Mesenchymal stem cell (in vitro differentiated cells and primary cell): ENCODE measurements at regions not wholly inside any gene's neighbourhood (a gene's known extent, or its start where the extent isn't known, plus 50 kb on each side); places are given as distances from the start of the nearest gene placed in this dataset.

Source experiments
- DNase-seq: peaks from one replicate; pipeline ENCODE4 v3.0.0-alpha.2; 2013
- H2AFZ ChIP-seq: one replicate; pipeline ENCODE4 v1.6.1; 2013; ENCODE audit warnings: low read depth, mild to moderate bottlenecking, control low read depth, inconsistent platforms, low read length, moderate library complexity
- H2AK5ac ChIP-seq: 2 replicates; pipeline ENCODE4 v1.6.1; 2013; ENCODE audit warnings: low read length, moderate library complexity, mild to moderate bottlenecking, inconsistent platforms; ENCODE audit not compliant: severe bottlenecking
- H2BK120ac ChIP-seq: one replicate; pipeline ENCODE4 v1.6.1; 2013; ENCODE audit warnings: low read depth, mild to moderate bottlenecking, inconsistent platforms, low read length, moderate library complexity
- H2BK12ac ChIP-seq, 2 experiments: one replicate each; pipeline ENCODE4 v1.6.1; 2013; ENCODE audit warnings: inconsistent platforms in 2 of 2, low read length in 2 of 2, mild to moderate bottlenecking in 2 of 2, moderate library complexity in 2 of 2, control low read depth in 1 of 2
- H2BK15ac ChIP-seq: one replicate; pipeline ENCODE4 v1.6.1; 2013; ENCODE audit warnings: mild to moderate bottlenecking, low read depth, inconsistent platforms; ENCODE audit not compliant: poor library complexity, severe bottlenecking
- H2BK5ac ChIP-seq: 2 replicates; pipeline ENCODE4 v1.6.1; 2013; ENCODE audit warnings: low read depth, mild to moderate bottlenecking, low read length, control low read depth, inconsistent platforms; ENCODE audit not compliant: poor library complexity, severe bottlenecking
- H3K14ac ChIP-seq, 2 experiments: one replicate each; pipeline ENCODE4 v1.6.1; 2013; ENCODE audit warnings: inconsistent platforms in 2 of 2, low read length in 2 of 2, control low read depth in 1 of 2, mild to moderate bottlenecking in 1 of 2, moderate library complexity in 1 of 2
- H3K18ac ChIP-seq, 2 experiments: one replicate each; pipeline ENCODE4 v1.6.1; 2013; ENCODE audit warnings: inconsistent platforms in 2 of 2, low read length in 2 of 2, control low read depth in 1 of 2, low read depth in 1 of 2, mild to moderate bottlenecking in 1 of 2
- H3K23ac ChIP-seq, 2 experiments: one replicate each; pipeline ENCODE4 v1.6.1; 2013; ENCODE audit warnings: inconsistent platforms in 2 of 2, low read length in 2 of 2, mild to moderate bottlenecking in 2 of 2, moderate library complexity in 2 of 2, control low read depth in 1 of 2
- H3K27ac ChIP-seq: 2 replicates; pipeline ENCODE4 v1.5.1; 2013; ENCODE audit warnings: mild to moderate bottlenecking, moderate library complexity, low read length, control low read depth, inconsistent platforms; ENCODE audit not compliant: poor library complexity, severe bottlenecking
- H3K27me3 ChIP-seq, 2 experiments: 2 replicates each; pipeline versions ENCODE4 v1.6.1 to v1.7.0; 2013; ENCODE audit warnings: low read length in 2 of 2, mild to moderate bottlenecking in 2 of 2, moderate library complexity in 2 of 2, control low read depth in 1 of 2, inconsistent platforms in 1 of 2; ENCODE audit not compliant: control insufficient read depth in 1 of 2, insufficient read depth in 1 of 2
- H3K36me3 ChIP-seq, 2 experiments: 2 replicates each; pipeline versions ENCODE4 v1.6.1 to v1.7.0; 2013; ENCODE audit warnings: low read length in 2 of 2, control low read depth in 1 of 2, inconsistent platforms in 1 of 2, low read depth in 1 of 2, mild to moderate bottlenecking in 1 of 2; ENCODE audit not compliant: insufficient read depth in 2 of 2, control insufficient read depth in 1 of 2
- H3K4ac ChIP-seq, 2 experiments: one replicate each; pipeline ENCODE4 v1.6.1; 2013; ENCODE audit warnings: inconsistent platforms in 2 of 2, low read length in 2 of 2, mild to moderate bottlenecking in 2 of 2, moderate library complexity in 2 of 2, control low read depth in 1 of 2, low read depth in 1 of 2
- H3K4me1 ChIP-seq: 2 replicates; pipeline ENCODE4 v1.6.1; 2013; ENCODE audit warnings: low read depth, low read length, control low read depth; ENCODE audit not compliant: control insufficient read depth, insufficient read depth
- H3K4me2 ChIP-seq: 2 replicates; pipeline ENCODE4 v1.6.1; 2013; ENCODE audit warnings: low read length, mild to moderate bottlenecking, inconsistent platforms; ENCODE audit not compliant: poor library complexity, severe bottlenecking
- H3K4me3 ChIP-seq, 2 experiments: 2 replicates each; pipeline versions ENCODE4 v1.5.1 to v1.7.0; 2013; ENCODE audit warnings: low read length in 2 of 2, mild to moderate bottlenecking in 2 of 2, control low read depth in 1 of 2, low read depth in 1 of 2; ENCODE audit not compliant: insufficient read depth in 1 of 2
- H3K79me1 ChIP-seq: replicated peaks from 2 replicates; pipeline ENCODE4 v1.6.1; 2013; ENCODE audit warnings: mild to moderate bottlenecking, control low read depth, low read length, inconsistent platforms; ENCODE audit not compliant: poor library complexity, severe bottlenecking
- H3K9ac ChIP-seq: 2 replicates; pipeline ENCODE4 v1.7.0; 2013; ENCODE audit warnings: mild to moderate bottlenecking, low read length, moderate library complexity
- H3K9me3 ChIP-seq: 2 replicates; pipeline ENCODE4 v1.7.0; 2013; ENCODE audit warnings: mild to moderate bottlenecking, low read length; ENCODE audit not compliant: control insufficient read depth
- H4K8ac ChIP-seq: one replicate; pipeline ENCODE4 v1.6.1; 2013; ENCODE audit warnings: inconsistent platforms, mild to moderate bottlenecking, low read length, moderate library complexity
- H4K91ac ChIP-seq: one replicate; pipeline ENCODE4 v1.6.1; 2013; ENCODE audit warnings: mild to moderate bottlenecking, low read length, inconsistent platforms
- WGBS: methylation state at CpG from one replicate; pipeline ENCODE4 v1.1.7; 2013; ENCODE audit warnings: mixed read lengths; 5-methylcytosine and 5-hydroxymethylcytosine counted together

DNA sequence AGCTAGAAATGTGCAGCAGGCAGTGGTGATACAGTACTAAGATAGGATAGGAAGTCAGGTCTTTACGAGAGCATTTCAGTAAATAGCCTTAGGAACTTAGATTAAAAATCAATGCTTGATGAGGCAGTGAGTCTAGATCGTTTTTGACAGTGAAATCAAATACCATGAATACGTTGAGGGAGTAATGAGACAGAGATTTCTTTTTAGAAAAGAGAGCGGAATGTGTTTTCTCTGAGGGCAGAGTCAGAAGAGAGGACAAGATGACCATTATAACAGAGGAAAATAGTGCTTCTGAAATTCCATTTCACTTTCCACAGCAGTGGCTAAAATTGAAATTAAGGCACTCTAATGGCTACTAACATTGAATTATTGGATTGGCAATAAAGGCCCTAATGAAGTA, 339.6 kb downstream of the UTRN start:
- no peak overlapping the region for H4K8ac ChIP-seq
- WGBS, result 89% methylated on average over 4 of the region's 4 CpGs
- no peak for DNase-seq
- no peak overlapping the region for H3K14ac ChIP-seq
- no peaks in the 10 kb centered on the region for H3K4me1 ChIP-seq
- H3K4me2 ChIP-seq, result no peak overlapping the region
- H3K4ac ChIP-seq, result no peak overlapping the region
- H3K27ac ChIP-seq, result no peak overlapping the region
- no peak overlapping the region for H2BK12ac ChIP-seq
- peaks cover 11% of the 10 kb centered on the region for H3K79me1 ChIP-seq
- no peak overlapping the region for H2AFZ ChIP-seq
- H3K9ac ChIP-seq, result no peak overlapping the region
- no peaks in the 10 kb centered on the region for H3K27me3 ChIP-seq
- no peak overlapping the region for H2BK5ac ChIP-seq
- no peak overlapping the region for H3K4me3 ChIP-seq
- no peak overlapping the region for H2AK5ac ChIP-seq
- no peak overlapping the region for H3K23ac ChIP-seq
- H2BK120ac ChIP-seq, result no peak overlapping the region
- no peak overlapping the region for H3K18ac ChIP-seq
- H3K9me3 ChIP-seq, result no peaks in the 10 kb centered on the region
- no peak overlapping the region for H2BK15ac ChIP-seq
- H4K91ac ChIP-seq, result no peak overlapping the region
- no peaks in the 10 kb centered on the region for H3K36me3 ChIP-seq

DNA sequence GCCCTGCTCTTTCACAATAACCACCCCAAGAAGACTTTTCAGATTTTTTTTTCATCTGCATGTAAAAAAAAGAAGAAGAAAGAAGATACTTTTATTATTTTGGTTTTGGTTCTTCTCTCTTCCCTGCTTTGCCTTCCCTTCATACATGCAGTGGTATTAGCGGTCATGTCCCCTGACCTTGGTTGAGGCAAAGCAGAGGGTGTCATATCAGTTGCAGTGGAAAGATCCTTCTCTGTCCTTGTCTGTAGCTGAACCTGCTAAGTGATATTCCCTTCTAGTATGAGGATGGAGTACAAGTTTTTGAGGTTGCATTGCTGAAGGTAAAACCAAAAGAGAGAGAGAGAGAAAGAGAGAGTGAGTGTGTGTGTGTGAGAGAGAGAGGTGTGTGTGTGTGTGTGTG, 345.7 kb downstream of the UTRN start:
- H3K4me3 ChIP-seq, result no peak overlapping the region
- no peaks in the 10 kb centered on the region for H3K9me3 ChIP-seq
- no peaks in the 10 kb centered on the region for H3K27me3 ChIP-seq
- H2BK15ac ChIP-seq, result no peak overlapping the region
- no peak overlapping the region for H3K4me2 ChIP-seq
- H3K79me1 ChIP-seq, result peaks cover 21% of the 10 kb centered on the region
- H3K14ac ChIP-seq, result no peak overlapping the region
- no peak overlapping the region for H2AK5ac ChIP-seq
- no peak overlapping the region for H3K4ac ChIP-seq
- no peaks in the 10 kb centered on the region for H3K36me3 ChIP-seq
- H3K4me1 ChIP-seq, result no peaks in the 10 kb centered on the region
- H3K9ac ChIP-seq, result no peak overlapping the region
- DNase-seq, result no peak
- H2AFZ ChIP-seq, result no peak overlapping the region
- H4K91ac ChIP-seq, result no peak overlapping the region
- 94% methylated on average over 1 of the region's 1 CpG for WGBS
- H2BK5ac ChIP-seq, result no peak overlapping the region
- H4K8ac ChIP-seq, result no peak overlapping the region
- no peak overlapping the region for H3K27ac ChIP-seq
- H2BK12ac ChIP-seq, result no peak overlapping the region
- H3K23ac ChIP-seq, result no peak overlapping the region
- H3K18ac ChIP-seq, result no peak overlapping the region
- H2BK120ac ChIP-seq, result no peak overlapping the region

DNA sequence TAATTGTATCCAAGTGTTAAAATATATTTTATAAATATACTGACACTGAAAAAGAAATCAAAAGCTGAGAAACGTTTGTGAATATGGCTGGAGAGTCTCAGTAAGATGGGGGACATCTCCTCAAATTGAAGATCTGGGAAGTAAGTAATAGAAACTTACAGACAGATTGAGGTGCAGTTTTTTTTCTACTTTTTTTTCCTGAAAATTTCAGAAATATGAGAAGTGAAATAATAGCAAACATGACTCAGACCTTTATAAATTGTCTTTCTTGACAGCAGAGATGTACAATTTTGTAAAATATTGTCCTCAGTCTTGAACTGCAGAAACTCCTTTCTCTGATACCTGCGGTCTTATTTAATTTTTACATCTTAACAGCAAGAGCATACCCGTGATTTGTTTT, 347.1 kb downstream of the UTRN start:
- Histone ChIP-seq H3K27ac (no peak overlapping the region), H3K36me3 (no peaks in the 10 kb centered on the region)
- 80% methylated on average over 1 of the region's 3 CpGs for WGBS

DNA sequence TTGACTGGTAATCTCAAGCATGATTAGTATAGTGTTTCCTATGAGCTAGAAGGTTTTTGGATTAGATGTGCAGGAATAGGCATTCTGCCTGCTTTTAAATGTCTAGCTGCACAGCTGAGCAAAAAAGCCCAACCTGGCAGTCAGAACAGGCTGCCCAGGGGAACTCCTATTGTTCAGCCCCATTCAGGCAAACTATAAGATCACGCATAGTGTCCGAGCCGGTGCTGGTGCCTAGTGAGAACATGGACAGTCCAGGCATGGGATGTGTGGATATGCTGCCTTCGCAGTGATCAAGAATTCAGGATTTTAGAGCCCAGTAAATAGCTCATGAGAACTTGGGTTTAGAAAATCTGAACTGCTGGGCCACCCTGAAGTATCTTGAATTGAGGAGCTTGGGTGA, 348.8 kb downstream of the UTRN start:
- Histone ChIP-seq H3K9ac (no peak overlapping the region), H3K9me3 (no peaks in the 10 kb centered on the region), H3K4me2 (no peak overlapping the region), H2BK5ac (no peak overlapping the region), H2BK15ac (no peak overlapping the region), H3K27ac (no peak overlapping the region), H3K23ac (no peak overlapping the region), H3K4me3 (no peak overlapping the region), H3K4ac (no peak overlapping the region), H3K79me1 (peaks cover 17% of the 10 kb centered on the region), H4K91ac (no peak overlapping the region), H2AK5ac (no peak overlapping the region), H2BK12ac (no peak overlapping the region), H3K36me3 (no peaks in the 10 kb centered on the region), H4K8ac (no peak overlapping the region), H3K18ac (no peak overlapping the region), H3K14ac (no peak overlapping the region), H2AFZ (no peak overlapping the region), H2BK120ac (no peak overlapping the region), H3K27me3 (no peaks in the 10 kb centered on the region), H3K4me1 (no peaks in the 10 kb centered on the region)
- WGBS, result 96% methylated on average over 4 of the region's 4 CpGs
- DNase-seq, result no peak

More for the DNA sequence above, 347.1 kb downstream of the UTRN start:
- H3K4me2 ChIP-seq, result no peak overlapping the region
- no peak overlapping the region for H2BK5ac ChIP-seq
- H2BK12ac ChIP-seq, result no peak overlapping the region
- no peak for DNase-seq
- no peak overlapping the region for H4K8ac ChIP-seq
- no peak overlapping the region for H2AK5ac ChIP-seq
- peaks cover 20% of the 10 kb centered on the region for H3K79me1 ChIP-seq
- no peak overlapping the region for H3K14ac ChIP-seq
- H3K9me3 ChIP-seq, result no peaks in the 10 kb centered on the region
- H3K18ac ChIP-seq, result no peak overlapping the region
- no peak overlapping the region for H2BK120ac ChIP-seq
- H2BK15ac ChIP-seq, result no peak overlapping the region
- H3K23ac ChIP-seq, result no peak overlapping the region
- no peaks in the 10 kb centered on the region for H3K27me3 ChIP-seq
- no peak overlapping the region for H3K4ac ChIP-seq
- no peaks in the 10 kb centered on the region for H3K4me1 ChIP-seq
- no peak overlapping the region for H3K9ac ChIP-seq
- no peak overlapping the region for H2AFZ ChIP-seq
- H4K91ac ChIP-seq, result no peak overlapping the region
- no peak overlapping the region for H3K4me3 ChIP-seq
